ENCODE measurements at regions not wholly inside any gene's neighbourhood (a gene's known extent, or its start where the extent isn't known, plus 50 kb on each side); places are given as distances from the start of the nearest gene placed in this dataset.

GRCh38 chr14:38502239-38502638, 246.3 kb upstream of the CLEC14A start:
- TF ChIP-seq EZH2phosphoT487 (IDR thresholded peaks at IDR 0.05; ENCODE audit: low read depth, severe bottlenecking, unreplicated experiment), result no peak
- TF ChIP-seq CTCF (IDR thresholded peaks at IDR 0.05; ENCODE audit: poor library complexity), result no peak
